Fibroblast of lung (primary cell): ENCODE measurements at regions not wholly inside any gene's neighbourhood (a gene's known extent, or its start where the extent isn't known, plus 50 kb on each side); places are given as distances from the start of the nearest gene placed in this dataset.
A peak's percentile ranks its signal among the peaks of the same experiment; 100 is the strongest.

Experiments used
- DNase-seq, 2 donors: peaks; one replicate each; pipeline versions ENCODE4 v3.0.0 to v3.0.0-alpha.2; 2010; ENCODE audit warnings: low read depth in 2 of 2
- H2AFZ ChIP-seq: 2 replicates; pipeline ENCODE4 v1.5.1; 2012; ENCODE audit warnings: low read length, control low read depth, inconsistent platforms
- H3K27ac ChIP-seq: 2 replicates; pipeline ENCODE4 v1.5.1; 2011; ENCODE audit warnings: low read length, control low read depth; ENCODE audit not compliant: insufficient read depth
- H3K27me3 ChIP-seq: 2 replicates; pipeline ENCODE4 v1.5.1; 2011; ENCODE audit warnings: mild to moderate bottlenecking, low read length; ENCODE audit not compliant: control insufficient read depth, insufficient read depth
- H3K36me3 ChIP-seq: 2 replicates; pipeline ENCODE4 v1.5.1; 2011; ENCODE audit warnings: low read length; ENCODE audit not compliant: control insufficient read depth, insufficient read depth
- H3K4me1 ChIP-seq: 2 replicates; pipeline ENCODE4 v1.5.1; 2011; ENCODE audit warnings: low read length; ENCODE audit not compliant: control insufficient read depth, insufficient read depth; ENCODE audit errors: extremely low read depth
- H3K4me2 ChIP-seq: 2 replicates; pipeline ENCODE4 v1.5.1; 2011; ENCODE audit warnings: low read length, control low read depth; ENCODE audit not compliant: insufficient read depth; ENCODE audit errors: extremely low read depth
- H3K4me3 ChIP-seq, 4 experiments: fragments of 200-600 bp in 1 of 4; sonication (generic) in 1 of 4; replicated peaks in 1 of 4; 2 replicates each; pipeline ENCODE4 v1.5.1; 2011 to 2016; ENCODE audit warnings: low read length in 4 of 4, low read depth in 3 of 4, mild to moderate bottlenecking in 3 of 4, control low read depth in 2 of 4, inconsistent platforms in 1 of 4, mixed read lengths in 1 of 4; ENCODE audit not compliant: insufficient read depth in 1 of 4; ENCODE audit errors: control extremely low read depth in 1 of 4
- H3K79me2 ChIP-seq: 2 replicates; pipeline ENCODE4 v1.5.1; 2012; ENCODE audit warnings: mild to moderate bottlenecking, low read length, inconsistent platforms; ENCODE audit not compliant: control insufficient read depth, insufficient read depth
- H3K9ac ChIP-seq: 2 replicates; pipeline ENCODE4 v1.5.1; 2011; ENCODE audit warnings: mild to moderate bottlenecking, low read length, control low read depth; ENCODE audit not compliant: insufficient read depth
- H3K9me3 ChIP-seq: 2 replicates; pipeline ENCODE4 v1.5.1; 2012; ENCODE audit warnings: low read depth, low read length; ENCODE audit not compliant: control insufficient read depth, insufficient read depth
- H4K20me1 ChIP-seq: 2 replicates; pipeline ENCODE4 v1.5.1; 2011; ENCODE audit warnings: low read length; ENCODE audit not compliant: control insufficient read depth, insufficient read depth; ENCODE audit errors: extremely low read depth
- EZH2 ChIP-seq: IDR thresholded peaks from 2 replicates; pipeline ENCODE4 v1.5.1; 2012; ENCODE audit warnings: low read length, control low read depth, mild to moderate bottlenecking; ENCODE audit errors: missing control alignments
- TF ChIP-seq, protein P1 (sequence below), 2 donors: IDR thresholded peaks in 1 of 2; conservative IDR thresholded peaks in 1 of 2; 1 replicate in 1 of 2; 2 replicates in 1 of 2; pipeline ENCODE4 v1.5.1; 2011 to 2012; ENCODE audit warnings: low read length in 2 of 2, control low read depth in 1 of 2, inconsistent platforms in 1 of 2, low read depth in 1 of 2, mild to moderate bottlenecking in 1 of 2

- Histone ChIP-seq H2AFZ (no peak overlapping the region), H3K27me3 (no peaks in the 10 kb centered on the region), H4K20me1 (no peaks in the 10 kb centered on the region), H3K4me2 (no peak overlapping the region), H3K79me2 (no peaks in the 10 kb centered on the region), H3K9me3 (no peaks in the 10 kb centered on the region), H3K4me3 (no peak overlapping the region), H3K9ac (no peak overlapping the region), H3K36me3 (no peaks in the 10 kb centered on the region), H3K4me1 (no peaks in the 10 kb centered on the region), H3K27ac (no peak overlapping the region)
- no peak for DNase-seq
- no peak for TF ChIP-seq EZH2
- TF ChIP-seq, protein P1, sequence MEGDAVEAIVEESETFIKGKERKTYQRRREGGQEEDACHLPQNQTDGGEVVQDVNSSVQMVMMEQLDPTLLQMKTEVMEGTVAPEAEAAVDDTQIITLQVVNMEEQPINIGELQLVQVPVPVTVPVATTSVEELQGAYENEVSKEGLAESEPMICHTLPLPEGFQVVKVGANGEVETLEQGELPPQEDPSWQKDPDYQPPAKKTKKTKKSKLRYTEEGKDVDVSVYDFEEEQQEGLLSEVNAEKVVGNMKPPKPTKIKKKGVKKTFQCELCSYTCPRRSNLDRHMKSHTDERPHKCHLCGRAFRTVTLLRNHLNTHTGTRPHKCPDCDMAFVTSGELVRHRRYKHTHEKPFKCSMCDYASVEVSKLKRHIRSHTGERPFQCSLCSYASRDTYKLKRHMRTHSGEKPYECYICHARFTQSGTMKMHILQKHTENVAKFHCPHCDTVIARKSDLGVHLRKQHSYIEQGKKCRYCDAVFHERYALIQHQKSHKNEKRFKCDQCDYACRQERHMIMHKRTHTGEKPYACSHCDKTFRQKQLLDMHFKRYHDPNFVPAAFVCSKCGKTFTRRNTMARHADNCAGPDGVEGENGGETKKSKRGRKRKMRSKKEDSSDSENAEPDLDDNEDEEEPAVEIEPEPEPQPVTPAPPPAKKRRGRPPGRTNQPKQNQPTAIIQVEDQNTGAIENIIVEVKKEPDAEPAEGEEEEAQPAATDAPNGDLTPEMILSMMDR (conservative IDR thresholded peaks at IDR 0.05 in 1 of 2, IDR thresholded peaks at IDR 0.05 in 1 of 2; ENCODE audit: low read depth in 1 of 2, low read length in 2 of 2): no peak
Measured at GRCh38 chr10:120335553-120335952, 121.5 kb upstream of the PLPP4 start.

- H3K4me2 ChIP-seq: no peak overlapping the region
- no peaks in the 10 kb centered on the region for H4K20me1 ChIP-seq
- H3K4me3 ChIP-seq: no peak overlapping the region
- H3K9me3 ChIP-seq: no peaks in the 10 kb centered on the region
- H3K27ac ChIP-seq: no peak overlapping the region
- H3K9ac ChIP-seq: no peak overlapping the region
- H3K79me2 ChIP-seq: no peaks in the 10 kb centered on the region
- H3K36me3 ChIP-seq: no peaks in the 10 kb centered on the region
- no peaks in the 10 kb centered on the region for H3K4me1 ChIP-seq
- no peak for DNase-seq
- H3K27me3 ChIP-seq: no peaks in the 10 kb centered on the region
- TF ChIP-seq EZH2: no peak
- no peak overlapping the region for H2AFZ ChIP-seq
Measured at GRCh38 chr10:120336306-120336910, 120.6 kb upstream of the PLPP4 start.

GRCh38 chr10:120336911-120337540 lies 120.0 kb upstream of the PLPP4 start:
- Histone ChIP-seq H3K4me2 (no peak overlapping the region), H2AFZ (no peak overlapping the region), H3K9ac (no peak overlapping the region), H3K27me3 (no peaks in the 10 kb centered on the region), H3K4me1 (no peaks in the 10 kb centered on the region), H3K79me2 (no peaks in the 10 kb centered on the region), H4K20me1 (no peaks in the 10 kb centered on the region), H3K36me3 (no peaks in the 10 kb centered on the region), H3K9me3 (no peaks in the 10 kb centered on the region), H3K4me3 (no peak overlapping the region), H3K27ac (no peak overlapping the region)
- peak; percentile 10 to 17 for DNase-seq
- TF ChIP-seq, protein P1 (conservative IDR thresholded peaks at IDR 0.05 in 1 of 2, IDR thresholded peaks at IDR 0.05 in 1 of 2; ENCODE audit: low read depth in 1 of 2, low read length in 2 of 2): peak; percentile 61 to 62
- no peak for TF ChIP-seq EZH2
